Activated naive CD4-positive, alpha-beta T cell treated with anti-CD3 and anti-CD28 coated beads, Interleukin-2, amount 50 U/mL, for 16 hours (primary cell): ENCODE measurements at regions not wholly inside any gene's neighbourhood (a gene's known extent, or its start where the extent isn't known, plus 50 kb on each side); places are given as distances from the start of the nearest gene placed in this dataset.

Source experiments
- DNase-seq: peaks from one replicate; pipeline ENCODE4 v3.0.0-alpha.2; 2020

DNA sequence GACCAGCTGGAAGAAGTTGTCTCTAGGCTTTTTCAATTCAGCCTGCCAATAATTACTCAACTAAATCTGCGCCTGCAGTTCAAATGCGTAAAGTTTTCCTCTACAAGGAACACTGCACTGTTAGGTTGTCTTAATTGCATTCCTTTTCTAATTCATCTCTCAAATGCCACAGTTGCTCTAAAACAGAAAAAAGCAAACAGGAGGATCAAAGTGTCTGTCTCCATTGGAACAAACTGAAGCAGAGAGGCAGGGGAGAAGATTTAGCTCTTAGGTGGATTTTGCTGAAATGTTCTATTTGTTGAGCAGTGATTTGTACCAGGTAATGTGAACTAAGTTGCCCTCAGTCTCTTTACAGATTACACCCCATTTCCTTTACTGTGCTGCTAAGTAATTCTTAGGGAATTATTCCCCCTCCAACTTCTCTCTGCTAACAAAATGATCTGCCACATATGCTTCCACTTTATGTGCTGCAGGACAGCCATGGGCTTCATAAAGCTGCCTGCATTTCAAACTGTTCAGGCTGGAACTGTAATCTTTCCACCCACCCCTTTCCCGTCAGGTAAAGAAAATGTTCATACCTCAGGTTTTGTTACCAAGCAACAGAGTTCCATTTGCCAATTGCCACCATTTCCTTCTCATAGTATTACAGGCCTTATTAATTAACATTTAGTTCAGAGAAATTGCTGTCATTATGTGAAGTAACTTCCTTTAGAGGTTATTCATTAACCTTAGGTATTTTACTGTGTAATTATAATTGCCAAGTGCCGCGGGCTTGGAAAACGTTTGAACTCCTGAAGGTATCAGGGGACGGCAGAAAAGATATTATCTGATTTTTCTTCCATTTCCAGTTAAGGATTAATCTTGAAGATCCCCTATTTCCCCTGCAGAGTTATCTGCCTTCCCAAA is 149.3 kb downstream of the SPRY1 start:
- DNase-seq, result no peak

DNA sequence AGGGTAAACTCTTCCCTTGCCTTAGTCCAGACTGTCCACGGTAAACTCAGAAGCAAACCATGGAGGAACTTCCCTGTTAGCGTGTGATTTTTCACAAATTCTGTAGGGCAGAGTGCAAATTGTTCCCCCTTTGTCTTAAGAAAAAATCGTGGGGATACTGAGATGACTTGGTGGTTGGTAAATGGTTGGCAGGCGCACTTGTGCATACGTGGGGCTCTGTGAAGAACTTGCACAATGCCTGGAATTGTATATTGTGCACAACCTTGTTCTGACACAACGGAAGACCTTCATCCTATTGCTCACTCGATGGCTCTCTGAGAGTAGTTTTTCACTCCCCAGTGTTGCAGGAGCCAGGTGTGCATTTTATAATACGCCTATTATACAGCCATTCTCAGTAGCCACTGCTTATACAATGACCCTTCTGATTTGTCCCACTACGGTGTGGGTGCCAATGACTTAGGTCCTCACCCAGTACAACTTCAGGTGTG is 150.0 kb downstream of the SPRY1 start:
- no peak for DNase-seq

DNA sequence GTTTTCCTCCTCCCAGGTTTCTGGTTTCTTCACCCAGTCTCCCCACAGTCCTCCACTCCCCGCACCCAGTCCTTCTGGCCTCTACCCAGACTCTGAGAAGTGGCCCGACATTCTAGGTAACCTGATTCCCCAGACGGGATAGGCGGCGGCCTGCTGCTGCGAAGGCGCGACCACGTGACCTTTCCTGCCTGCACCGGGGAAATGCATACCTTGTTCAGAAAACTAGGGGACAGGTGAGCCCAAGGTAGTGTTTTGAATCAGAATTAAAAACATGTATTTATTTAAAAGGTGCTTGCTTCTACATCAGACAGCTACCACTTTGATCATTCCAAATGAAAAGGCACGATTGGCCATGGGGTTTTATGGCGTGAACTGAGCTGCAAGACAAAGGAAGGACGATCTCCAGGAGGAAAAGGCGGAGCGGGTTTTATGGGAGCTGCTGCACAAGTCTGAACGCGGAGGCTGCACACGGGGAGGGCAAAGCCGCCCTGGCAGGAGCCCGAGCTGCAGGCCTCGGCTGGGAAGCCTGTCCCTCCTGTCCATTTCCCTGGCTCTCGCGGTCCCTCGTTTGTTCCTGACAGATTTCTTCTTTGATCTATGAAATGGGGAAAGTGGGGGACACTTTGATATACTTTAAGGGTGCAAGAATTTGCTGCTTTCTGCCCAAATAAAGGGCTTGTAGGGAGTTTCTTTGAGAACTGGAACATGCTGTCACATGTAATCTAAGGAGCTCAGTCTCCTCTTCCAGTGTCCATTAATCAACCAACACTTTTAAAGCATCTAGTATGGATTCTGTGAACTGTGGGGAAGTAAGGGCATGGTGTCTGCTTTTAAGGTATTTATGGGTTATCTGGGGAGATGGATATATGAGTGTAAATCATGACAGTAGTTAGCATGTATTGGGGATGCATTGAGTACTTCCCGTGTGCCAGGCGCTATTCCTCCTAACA is 150.9 kb downstream of the SPRY1 start:
- DNase-seq, result no peak

DNA sequence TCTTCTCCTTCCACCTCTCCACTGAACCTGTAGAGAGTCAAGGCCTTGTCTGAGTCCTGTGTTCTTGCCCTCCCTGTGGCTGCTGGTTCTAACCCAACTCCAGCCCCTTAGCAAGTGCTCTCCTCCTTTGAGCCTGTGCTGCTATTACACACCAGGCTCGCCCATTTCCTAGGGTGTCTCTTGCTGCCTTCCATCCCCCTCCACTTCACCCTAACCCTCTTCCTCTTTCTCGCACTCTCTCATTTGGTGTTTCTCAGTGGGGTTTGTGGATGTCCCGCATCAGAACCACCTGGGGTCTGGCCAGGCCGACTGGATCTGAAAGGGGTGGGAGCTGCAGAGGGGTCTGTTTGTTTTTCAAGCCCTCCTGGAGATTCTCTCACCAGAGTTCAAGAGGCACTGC is 156.7 kb downstream of the SPRY1 start:
- no peak for DNase-seq

DNA sequence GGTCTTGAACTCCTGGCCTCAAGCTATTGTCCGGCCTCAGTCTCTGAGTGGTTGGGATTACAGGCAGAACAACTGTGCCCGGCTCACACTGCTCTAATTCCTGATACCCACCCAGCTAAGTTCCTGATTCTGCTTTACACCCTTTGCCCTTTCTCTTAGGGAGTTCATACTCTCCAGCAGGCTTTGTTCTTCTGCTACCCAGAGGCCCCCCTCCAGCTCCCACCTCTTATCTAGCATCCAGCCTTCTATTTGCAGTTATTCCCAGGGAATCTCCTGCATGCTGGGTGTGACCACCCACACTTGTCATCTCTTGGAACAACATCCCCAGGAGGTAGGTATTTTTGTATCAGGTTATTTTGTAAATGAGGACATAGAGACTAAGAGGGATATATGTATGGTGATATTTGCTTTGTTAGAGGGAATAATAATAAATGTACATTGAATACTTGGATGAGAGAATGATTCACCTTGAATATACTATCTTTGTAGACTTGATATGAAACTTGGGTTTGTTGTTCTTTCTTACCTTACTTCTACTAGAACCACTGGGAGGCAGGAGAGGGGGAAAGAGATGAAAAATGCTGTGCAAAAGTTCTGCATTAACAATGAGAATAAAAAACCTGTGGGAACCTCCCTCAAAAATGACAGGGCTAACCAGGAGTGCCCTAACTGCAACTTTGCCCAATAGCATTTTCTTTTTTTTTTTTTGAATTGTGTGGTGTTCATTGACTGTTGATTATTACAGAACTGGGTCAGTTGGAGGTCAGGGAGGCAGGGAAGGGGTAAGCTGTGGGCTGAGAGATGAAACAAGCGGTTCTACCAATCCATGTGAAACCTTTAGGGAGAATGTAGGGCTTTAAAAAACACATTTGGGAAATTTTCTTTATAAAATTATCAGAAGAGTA is 157.4 kb downstream of the SPRY1 start:
- DNase-seq, result no peak

DNA sequence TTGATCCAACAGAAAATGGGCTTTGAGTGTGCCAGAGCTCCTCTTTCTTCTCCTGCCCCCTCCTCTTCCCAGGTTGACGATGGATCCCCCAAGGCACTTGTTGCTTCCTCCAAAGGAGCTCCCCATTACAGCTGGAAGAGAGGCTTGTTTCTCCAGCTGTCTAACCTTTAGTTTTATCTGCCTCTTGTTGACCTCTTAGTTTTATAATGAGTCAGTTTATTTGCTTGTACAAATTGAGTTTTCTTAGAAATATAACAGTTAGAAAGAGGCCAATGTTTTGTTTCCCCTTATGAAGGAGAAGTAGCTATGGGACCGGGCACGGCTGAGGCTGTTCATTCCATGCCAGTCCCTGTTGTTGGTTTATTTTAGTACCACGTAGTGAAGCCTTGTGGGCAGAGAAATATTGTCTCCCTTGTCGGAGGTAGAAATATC is 158.2 kb downstream of the SPRY1 start:
- no peak for DNase-seq

DNA sequence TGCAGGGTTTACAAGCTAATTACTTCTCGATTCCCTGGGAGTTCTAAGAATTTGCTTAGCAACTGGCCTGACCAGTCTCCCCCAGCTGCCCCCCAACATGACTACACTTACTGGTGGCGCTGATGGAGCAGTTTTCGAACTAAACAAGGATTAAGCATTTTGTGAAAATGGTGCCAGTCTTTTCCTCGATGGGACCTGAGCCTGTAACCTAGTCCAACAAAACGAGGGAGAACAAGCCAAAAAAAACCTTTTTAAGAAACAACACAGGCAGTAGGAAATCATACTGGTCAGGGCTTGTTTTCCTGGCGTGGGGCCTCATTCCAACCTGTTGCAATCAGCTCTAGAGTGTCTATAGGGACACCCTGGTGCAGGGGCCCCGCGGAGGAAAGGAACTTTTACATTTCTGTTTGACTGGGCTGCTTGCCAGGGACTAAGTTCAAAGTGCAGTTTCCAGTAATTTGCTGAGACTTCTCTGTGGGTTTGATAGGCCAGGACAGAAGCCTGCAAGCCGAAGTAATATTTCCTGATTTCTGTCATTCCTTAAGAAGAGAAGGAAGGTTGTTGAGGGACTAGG is 158.7 kb downstream of the SPRY1 start:
- DNase-seq, result no peak

DNA sequence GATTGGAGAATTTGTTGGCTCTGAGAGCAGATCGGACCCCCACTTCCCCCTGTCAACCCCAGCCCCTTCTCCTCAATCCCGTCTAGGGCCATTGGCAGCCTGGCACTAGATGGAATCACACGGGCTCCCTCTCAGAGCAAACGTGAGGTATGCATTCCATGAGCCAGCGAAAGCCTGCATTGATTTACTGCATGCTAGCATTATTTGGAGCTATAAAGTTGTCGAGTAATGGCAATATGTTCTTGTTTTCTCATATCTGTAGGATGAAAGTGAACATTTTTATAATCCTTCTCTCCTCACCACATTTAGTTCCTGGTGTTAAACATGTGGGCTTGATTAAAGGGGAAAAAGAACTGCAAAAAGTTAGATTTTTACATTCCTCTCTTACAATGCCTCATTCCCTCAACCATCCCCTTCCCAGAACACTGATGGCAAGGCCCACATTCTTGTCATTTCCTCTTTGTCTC is 159.2 kb downstream of the SPRY1 start:
- DNase-seq, result no peak

DNA sequence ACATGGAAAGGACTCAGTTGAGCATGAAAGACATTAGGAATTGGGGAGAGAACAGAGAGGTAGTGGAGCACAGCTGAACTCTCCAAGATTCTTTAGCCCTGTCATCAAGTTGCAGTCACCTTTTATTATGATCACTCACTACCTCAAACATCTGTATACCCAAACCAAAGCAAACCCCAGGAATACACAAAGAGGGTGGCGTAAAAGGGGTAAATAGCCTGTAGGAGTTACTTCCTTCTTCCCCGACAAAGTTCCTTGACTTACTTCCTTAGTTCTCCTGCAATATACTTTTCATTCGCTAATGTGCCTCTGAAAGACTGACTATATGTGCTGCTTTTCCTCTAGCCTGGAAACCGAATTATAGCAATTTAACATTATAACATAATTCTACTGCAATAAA is 159.9 kb downstream of the SPRY1 start:
- DNase-seq, result no peak

DNA sequence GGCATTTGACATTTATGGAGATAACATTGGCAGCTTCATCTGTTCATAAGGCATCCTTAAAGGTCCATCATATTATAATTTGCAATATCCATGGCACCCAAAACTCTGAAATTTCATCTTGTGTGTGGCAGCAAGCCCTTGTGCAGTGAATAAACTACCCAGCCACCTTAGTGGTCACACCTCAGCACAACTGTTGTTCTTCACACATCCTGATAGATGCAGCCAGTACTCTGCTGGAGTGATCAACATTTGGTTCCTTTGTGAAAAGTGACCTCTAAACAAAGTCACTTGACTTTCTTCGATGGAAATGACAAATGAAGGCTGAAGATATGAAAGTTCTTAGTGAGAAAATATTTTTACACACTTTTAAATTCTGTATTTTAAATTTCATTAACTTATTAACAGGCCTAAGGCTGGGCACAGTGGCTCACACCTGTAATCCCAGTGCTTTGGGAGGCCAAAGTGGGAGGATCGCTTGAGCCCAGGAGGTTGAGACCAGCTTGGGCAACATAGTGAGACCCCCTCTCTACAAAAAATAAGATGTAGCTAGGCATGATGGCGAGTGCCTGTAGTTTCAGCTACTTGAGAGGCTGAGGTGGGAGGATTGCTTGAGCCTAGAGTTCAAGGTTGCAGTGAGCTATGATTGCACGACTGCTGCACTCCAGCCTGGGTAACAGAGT is 161.4 kb downstream of the SPRY1 start:
- DNase-seq, result no peak

DNA sequence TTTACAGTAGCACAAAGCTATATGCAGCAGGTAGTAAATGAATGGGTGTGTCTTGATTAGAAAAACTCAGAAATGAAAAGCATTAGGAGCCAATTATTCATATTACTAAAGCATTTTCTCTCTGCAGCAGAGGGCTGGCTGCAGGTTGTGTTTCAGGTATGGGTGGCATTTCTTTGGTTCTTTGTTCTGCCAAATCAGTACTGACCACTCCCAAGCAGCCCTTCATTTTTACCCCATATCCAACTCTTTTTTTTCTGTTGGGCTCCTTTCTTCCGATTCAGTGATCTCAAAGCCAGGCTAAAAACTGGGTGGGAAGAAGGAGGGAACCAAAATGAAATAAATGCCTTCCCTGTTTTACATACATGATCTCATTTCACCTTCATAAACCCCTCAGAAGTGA is 162.3 kb downstream of the SPRY1 start:
- no peak for DNase-seq

DNA sequence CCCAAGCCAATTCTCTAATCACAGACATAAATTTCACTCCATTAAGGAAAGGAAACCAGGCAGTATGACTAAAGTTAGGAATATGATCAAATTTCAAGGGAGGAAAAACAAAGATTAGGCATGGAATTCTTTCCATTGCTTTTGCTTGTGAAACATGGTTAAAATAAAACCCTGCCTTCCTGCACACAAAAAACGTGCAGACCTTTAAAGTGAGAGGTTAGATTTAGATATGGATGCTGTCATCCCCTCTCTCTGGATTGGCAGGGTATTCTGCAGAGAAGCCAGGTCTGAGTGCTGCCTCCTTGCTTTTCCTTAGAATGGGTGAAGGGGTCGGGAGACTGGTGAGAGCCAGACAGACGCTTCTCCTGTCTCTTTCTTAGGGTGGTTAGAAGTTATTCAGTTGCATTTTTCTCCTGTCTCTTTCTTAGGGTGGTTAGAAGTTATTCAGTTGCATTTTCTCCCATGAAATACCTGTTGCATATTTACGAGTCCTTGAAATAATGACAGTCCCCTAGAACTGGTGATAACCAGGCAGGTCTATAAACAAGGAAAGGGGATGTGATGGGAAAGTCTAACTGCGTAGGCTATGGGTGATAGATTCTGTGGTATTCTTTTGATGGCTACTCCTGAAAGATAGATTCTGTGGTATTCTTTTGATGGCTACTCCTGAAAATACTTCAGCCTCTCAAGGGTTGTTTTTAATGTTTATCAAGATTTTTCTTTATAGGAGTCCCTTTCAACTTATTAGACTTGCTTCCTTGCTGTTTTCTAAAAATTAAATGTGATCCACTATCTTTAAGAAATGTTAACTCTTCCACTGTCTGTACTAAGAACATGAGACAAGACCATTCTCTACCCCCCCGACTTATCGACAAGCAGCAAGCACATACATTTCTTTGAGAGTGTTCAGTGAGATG is 163.6 kb downstream of the SPRY1 start:
- DNase-seq, result no peak

DNA sequence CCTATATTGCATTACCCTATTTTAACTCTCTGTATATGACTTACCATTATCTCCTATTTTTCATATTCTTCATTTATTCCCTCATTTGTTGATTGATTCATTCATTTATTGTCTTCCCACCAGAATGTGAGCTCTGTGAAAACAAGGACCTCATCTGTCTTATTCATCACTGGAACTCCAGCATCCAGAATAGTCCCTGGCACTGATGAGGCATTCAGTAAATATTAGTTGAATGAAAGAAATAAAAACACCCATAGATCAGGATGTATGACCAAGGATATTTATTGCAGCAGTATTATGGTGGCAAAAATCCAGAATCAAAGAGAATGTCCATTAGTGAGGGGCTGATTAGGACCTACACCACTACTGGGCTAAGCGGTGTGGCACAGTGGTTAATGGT is 164.9 kb downstream of the SPRY1 start:
- no peak for DNase-seq

DNA sequence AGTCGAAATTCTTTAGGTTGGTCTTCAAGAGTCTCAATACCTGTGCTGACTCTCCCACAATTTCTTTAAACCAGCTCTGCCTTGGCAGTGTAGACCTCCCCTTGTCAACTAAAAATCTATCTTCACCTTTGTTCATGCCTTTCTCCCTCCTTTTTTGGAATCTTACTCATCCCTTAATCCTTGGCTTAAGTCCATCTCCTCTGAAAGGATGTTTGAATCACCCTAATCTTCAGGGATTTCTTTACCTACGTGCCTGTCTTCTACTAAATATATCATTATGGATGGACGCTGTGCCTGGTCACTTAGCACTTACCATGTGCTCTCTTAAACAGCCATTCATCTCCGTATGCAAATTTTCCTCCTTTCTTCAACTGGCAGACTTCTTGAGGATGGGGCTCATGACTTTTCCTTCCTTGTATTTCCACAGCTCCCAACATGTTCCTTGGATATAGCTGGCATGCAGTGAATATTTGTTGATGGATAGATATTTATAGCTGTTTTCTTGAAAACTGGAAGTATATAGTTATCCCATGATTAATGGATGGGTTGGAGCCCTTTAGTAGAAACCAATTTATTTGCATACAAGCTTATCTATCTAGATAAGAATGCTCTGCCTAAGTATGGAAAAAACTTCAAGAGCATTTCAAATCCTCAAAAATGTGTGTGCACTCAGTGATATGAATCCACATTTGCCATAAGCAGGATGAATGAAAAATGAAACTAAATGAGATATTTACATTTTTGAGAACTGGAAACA is 166.6 kb downstream of the SPRY1 start:
- DNase-seq, result no peak

DNA sequence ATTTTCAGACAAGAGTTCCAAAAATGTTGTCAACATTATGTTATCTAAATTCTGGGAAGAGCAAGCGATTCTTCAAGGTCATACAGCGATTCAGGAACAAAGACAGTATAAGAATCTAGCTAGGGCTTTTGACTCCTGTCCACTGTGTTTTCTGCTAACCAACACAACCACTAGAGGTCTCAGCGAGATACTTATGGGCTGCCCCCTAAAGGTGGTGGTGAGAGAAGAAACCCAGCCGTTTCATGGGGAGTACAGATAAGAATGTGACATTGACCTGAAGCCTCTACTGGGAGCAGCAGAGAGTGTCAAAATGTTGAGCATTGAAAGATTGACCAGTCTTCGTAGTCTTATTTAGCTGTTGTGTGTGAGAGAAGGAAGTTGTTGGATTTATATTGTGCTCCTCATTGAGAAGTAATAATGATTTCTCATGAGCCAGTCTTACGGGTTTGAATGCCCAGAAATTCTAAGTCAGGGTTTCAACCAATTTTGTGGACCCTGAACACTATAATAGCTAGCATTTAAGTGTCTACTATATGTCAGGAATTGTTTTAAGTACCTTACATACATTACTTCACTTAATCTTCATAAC is 168.3 kb downstream of the SPRY1 start:
- peak; percentile 14 for DNase-seq

DNA sequence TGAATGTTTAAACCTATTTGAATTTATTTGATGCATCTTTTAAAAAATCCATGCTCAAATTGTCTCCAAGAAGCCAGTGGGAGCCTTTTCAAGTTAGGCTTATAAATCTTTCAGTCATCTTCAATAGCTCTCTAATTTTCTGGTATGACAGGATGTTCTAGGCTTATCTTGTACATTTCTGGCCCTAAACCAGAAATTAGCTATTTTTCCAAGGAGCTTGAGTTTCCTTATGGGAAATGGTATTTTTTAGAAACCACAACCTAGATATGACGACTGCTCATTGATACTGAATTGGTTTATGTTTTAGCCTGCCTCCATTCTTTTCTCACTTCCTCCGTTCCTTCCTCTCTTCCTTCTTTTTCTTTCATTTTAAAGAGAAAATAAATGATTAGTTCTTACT is 172.3 kb downstream of the SPRY1 start:
- DNase-seq, result no peak

DNA sequence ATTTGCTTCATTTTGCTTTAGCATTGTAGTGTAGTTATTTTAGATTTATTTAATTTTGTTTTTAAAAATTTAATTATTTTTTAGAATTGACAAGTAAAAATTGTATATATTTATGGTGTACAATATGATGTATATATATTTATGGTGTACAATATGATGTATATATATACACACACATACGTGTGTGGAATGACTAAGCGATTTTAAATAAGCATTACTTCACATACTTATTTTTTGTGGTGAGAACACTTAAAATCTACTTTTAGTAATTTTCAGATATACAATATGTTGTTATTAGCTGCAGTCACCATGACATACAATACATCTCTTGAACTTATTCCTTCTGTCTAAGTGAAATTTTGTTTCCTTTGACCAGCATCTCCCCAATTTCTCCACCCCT is 172.9 kb downstream of the SPRY1 start:
- no peak for DNase-seq

DNA sequence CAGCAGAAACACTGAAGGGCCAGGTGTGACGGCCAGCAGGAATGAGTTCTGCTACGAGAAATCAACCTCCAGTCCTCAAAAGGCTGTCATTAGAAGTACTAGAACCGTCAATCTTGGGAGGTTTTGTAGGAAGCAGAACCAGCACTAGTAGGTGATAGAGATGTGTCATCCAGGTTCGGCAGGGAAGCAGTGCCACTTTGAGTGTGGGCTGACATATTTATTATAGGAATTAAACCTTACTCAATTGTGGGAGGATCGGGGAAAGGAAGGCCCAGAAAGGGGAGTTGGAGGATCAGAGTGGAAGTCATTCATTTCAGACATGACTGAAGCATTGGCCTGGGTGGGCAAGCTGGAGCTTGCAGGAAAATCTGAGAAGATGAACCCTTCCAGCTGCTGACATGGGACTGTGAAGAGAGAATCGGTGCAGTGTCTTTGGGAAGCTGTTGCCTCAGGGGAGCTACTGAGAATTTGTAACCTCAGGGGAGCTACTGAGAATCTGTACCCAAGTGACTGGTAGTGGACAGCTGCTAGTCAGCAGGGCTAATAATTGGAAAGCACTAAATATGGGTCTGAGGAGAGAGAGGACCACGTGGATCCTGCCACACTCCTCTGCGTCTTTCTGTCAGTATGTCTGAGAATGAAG is 177.4 kb downstream of the SPRY1 start:
- no peak for DNase-seq

DNA sequence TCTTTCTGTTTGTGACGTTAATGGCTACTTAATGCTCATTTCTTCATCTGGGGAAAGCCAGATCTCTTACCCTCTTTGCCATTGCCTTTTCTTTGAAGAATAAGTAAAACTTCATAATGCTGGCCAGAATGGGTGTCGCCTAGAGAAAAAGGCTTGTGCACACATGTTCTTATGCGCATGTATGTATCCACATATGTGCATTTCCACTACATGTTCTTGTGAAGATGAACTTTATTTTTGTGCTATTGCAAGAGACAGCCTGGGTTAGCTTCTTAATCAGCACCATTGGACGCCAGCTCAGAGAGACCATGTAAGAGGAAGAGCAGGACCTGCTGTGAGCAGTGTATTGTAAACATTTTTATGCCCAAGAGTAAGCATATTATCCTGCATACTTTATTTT is 178.7 kb downstream of the SPRY1 start:
- no peak for DNase-seq
